ENCODE measurements at regions not wholly inside any gene's neighbourhood (a gene's known extent, or its start where the extent isn't known, plus 50 kb on each side); places are given as distances from the start of the nearest gene placed in this dataset.

DNA sequence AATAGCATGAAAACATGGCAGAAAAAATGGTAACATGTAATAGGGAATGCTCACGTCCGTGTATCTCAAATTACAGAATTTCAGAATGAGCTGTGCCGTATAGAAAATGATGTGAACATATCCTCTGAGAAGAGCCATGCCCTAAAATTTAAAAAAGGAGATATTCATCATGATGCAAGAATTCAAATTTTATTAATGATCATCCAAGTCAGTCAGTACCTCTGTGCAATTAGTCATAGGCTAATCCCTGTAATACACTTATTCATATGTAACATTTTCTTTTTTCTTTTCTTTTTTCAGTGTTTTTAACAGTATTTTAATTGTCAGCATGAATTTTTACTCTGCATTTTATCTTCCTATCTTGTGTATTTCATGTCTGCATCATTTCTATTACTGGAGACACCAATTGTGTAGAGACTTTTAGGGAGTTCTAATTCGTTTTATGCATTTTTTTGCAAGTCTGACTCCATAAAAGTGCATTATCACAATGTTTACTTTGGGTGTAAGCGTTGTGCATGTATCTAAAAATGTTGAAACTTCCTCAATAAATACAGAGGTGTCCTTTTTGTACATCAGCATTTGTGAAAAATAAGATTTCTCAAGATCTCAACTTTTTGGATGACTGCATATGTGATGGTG is 1103.7 kb upstream of the CELF2 start:
- no peak for TF ChIP-seq RCOR1 (IDR thresholded peaks at IDR 0.05; ENCODE audit: insufficient replicate concordance, low read length)
- no peak for TF ChIP-seq CTCF (conservative IDR thresholded peaks at IDR 0.05; ENCODE audit: low read depth, low read length)

Data from IMR-90 (cell line).